Pancreas (tissue), 10 donors: ENCODE measurements at regions not wholly inside any gene's neighbourhood (a gene's known extent, or its start where the extent isn't known, plus 50 kb on each side); places are given as distances from the start of the nearest gene placed in this dataset.

Experiments
- ATAC-seq, 4 donors: fragments of 200-7000 bp; cut with Tn5 transposase; one replicate each; pipeline versions ENCODE4 v1.8.0 to v1.9.1; 2020; ENCODE audit warnings: mild to moderate bottlenecking in 4 of 4, moderate library complexity in 4 of 4
- DNase-seq, 6 donors: peaks; one replicate each; pipeline ENCODE4 v3.0.0-alpha.2; 2020
- FAIRE-seq: peaks from 2 replicates; lab custom pipeline; 2012; peaks lifted over from hg19 to GRCh38; lab: Jason Lieb, UNC
- H3K27ac ChIP-seq, 4 donors: fragments of 200-600 bp; sonication (generic); 1 replicate in 3 of 4; 2 replicates in 1 of 4; pipeline versions ENCODE4 v1.5.0 to v1.8.0; 2020
- H3K27me3 ChIP-seq, 4 donors: fragments of 200-600 bp; one replicate each; pipeline ENCODE4 v1.8.0; 2021
- H3K36me3 ChIP-seq, 3 donors: fragments of 200-600 bp; sonication (generic) in 1 of 3; one replicate each; pipeline versions ENCODE4 v1.5.0 to v1.8.0; 2020 to 2021
- H3K4me1 ChIP-seq, 3 donors: fragments of 200-600 bp; one replicate each; pipeline ENCODE4 v1.8.0; 2021
- H3K4me3 ChIP-seq, 4 donors: fragments of 200-600 bp; sonication (generic) in 2 of 4; one replicate each; pipeline versions ENCODE4 v1.5.0 to v1.8.0; 2020 to 2021
- H3K9me3 ChIP-seq, 4 donors: fragments of 200-600 bp; one replicate each; pipeline ENCODE4 v1.8.0; 2021
- CTCF ChIP-seq, 4 donors: fragments of 200-600 bp; sonication (generic) in 3 of 4; IDR thresholded peaks; one replicate each; pipeline versions ENCODE4 v1.5.0 to v1.8.0; 2021; ENCODE audit warnings: antibody characterized with exemption in 4 of 4
- WGBS, 2 donors: extraction: QIAGEN DNeasy Blood & Tissue Kit; methylation state at CpG; one replicate each; pipeline ENCODE4 v1.1.7; 2013; 5-methylcytosine and 5-hydroxymethylcytosine counted together
- intact Hi-C, 3 donors: fragments of 100-400 bp; cut with DNase I; formaldehyde crosslinking; loops; one replicate each; pipeline versions ENCODE4 v1.11.1 to v1.14.2; 2022
- donor health status: healthy with polysubstance abuse.
- donor health status: DM: no; HTN: no; CAD: no; lungs with moderate emphysema.
- donor health status: DM: no; HTN: no; CAD: no.
- donor health status: control.
- donor health status: control.
- donor health status: Bipolar disorder and iron deficiency.
- donor health status: DM: yes; HTN: yes; CAD: no.
- donor health status: DM: no; HTN: no; CAD: no.
- donor health status: DM: no; HTN: no; CAD: no.
- donor health status: DM: yes; HTN: yes; CAD: no.

GRCh38 chr15:27665002-27665401, 434.1 kb downstream of the OCA2 start:
- no peak for ATAC-seq
- no peak for FAIRE-seq
- Histone ChIP-seq H3K36me3 (no peaks in the 10 kb centered on the region), H3K9me3 (no peaks in the 10 kb centered on the region), H3K4me3 (no peak overlapping the region), H3K27ac (no peak overlapping the region), H3K27me3 (peaks cover 0 to 7% (median 0%) of the 10 kb centered on the region in 4 donors), H3K4me1 (no peaks in the 10 kb centered on the region)
- no peak for DNase-seq
- TF ChIP-seq CTCF (IDR thresholded peaks at IDR 0.05), result no peak
- intact Hi-C loops, result no loop called here
- WGBS, 2 donors, result 68 to 73% methylated on average over 5 of the region's 5 CpGs

- Histone ChIP-seq H3K9me3 (no peaks in the 10 kb centered on the region), H3K4me3 (no peak overlapping the region), H3K4me1 (no peaks in the 10 kb centered on the region), H3K27ac (no peak overlapping the region), H3K36me3 (no peaks in the 10 kb centered on the region), H3K27me3 (peaks cover 0 to 3% (median 0%) of the 10 kb centered on the region in 4 donors)
- FAIRE-seq (no peak), ATAC-seq (no peak), DNase-seq (no peak)
- intact Hi-C loops, result no loop called here
- TF ChIP-seq CTCF (IDR thresholded peaks at IDR 0.05), result no peak
These were observed 436.2 kb downstream of the OCA2 start for GRCh38 chr15:27662892-27663291.

- DNase-seq (no peak), ATAC-seq (no peak), FAIRE-seq (no peak)
- no peak for TF ChIP-seq CTCF (IDR thresholded peaks at IDR 0.05)
- H3K36me3 ChIP-seq, result no peaks in the 10 kb centered on the region
- no peak overlapping the region for H3K27ac ChIP-seq
- no peak overlapping the region for H3K4me3 ChIP-seq
- no peaks in the 10 kb centered on the region for H3K9me3 ChIP-seq
- H3K4me1 ChIP-seq, result no peaks in the 10 kb centered on the region
- intact Hi-C loops, result no loop called here
- H3K27me3 ChIP-seq, result no peaks in the 10 kb centered on the region
These were observed 438.4 kb downstream of the OCA2 start for GRCh38 chr15:27660676-27661075.

GRCh38 chr15:27656296-27656987, 442.7 kb downstream of the OCA2 start:
- 91 to 95% methylated on average over 29 of the region's 29 CpGs for WGBS, 2 donors
- no peak for ATAC-seq
- TF ChIP-seq CTCF (IDR thresholded peaks at IDR 0.05), result no peak
- H3K4me1 ChIP-seq, result no peaks in the 10 kb centered on the region
- no peak overlapping the region for H3K27ac ChIP-seq
- no peak overlapping the region for H3K4me3 ChIP-seq
- no peaks in the 10 kb centered on the region for H3K9me3 ChIP-seq
- no peaks in the 10 kb centered on the region for H3K36me3 ChIP-seq
- intact Hi-C loops, result no loop called here
- FAIRE-seq, result no peak
- no peak for DNase-seq
- no peaks in the 10 kb centered on the region for H3K27me3 ChIP-seq

GRCh38 chr15:27655056-27655455, 444.1 kb downstream of the OCA2 start:
- no peak overlapping the region for H3K4me3 ChIP-seq
- no peak for FAIRE-seq
- TF ChIP-seq CTCF (IDR thresholded peaks at IDR 0.05), result no peak
- H3K27ac ChIP-seq, result no peak overlapping the region
- H3K36me3 ChIP-seq, result no peaks in the 10 kb centered on the region
- H3K4me1 ChIP-seq, result no peaks in the 10 kb centered on the region
- no peak for DNase-seq
- H3K27me3 ChIP-seq, result no peaks in the 10 kb centered on the region
- 62 to 73% methylated on average over 4 of the region's 4 CpGs for WGBS, 2 donors
- no peak for ATAC-seq
- intact Hi-C loops, result no loop called here
- no peaks in the 10 kb centered on the region for H3K9me3 ChIP-seq
